ENCODE measurements at regions not wholly inside any gene's neighbourhood (a gene's known extent, or its start where the extent isn't known, plus 50 kb on each side); places are given as distances from the start of the nearest gene placed in this dataset.
"Not testable (repeated sequence)": the region's sequence is repeated elsewhere in the genome, so short reads cannot be mapped to it uniquely, and the experiment has no call there.

- TF ChIP-seq CTCF (IDR thresholded peaks at IDR 0.05), result no peak
- DNase-seq, result no peak
- no peak overlapping the region for H3K27ac ChIP-seq
- ATAC-seq, result no peak
- H3K27me3 ChIP-seq (ENCODE audit: low read depth), result no peaks in the 10 kb centered on the region
- intact Hi-C loops (cut with DNase I), result no loop called here
- H3K4me3 ChIP-seq, result no peak overlapping the region
- no peaks in the 10 kb centered on the region for H3K4me1 ChIP-seq
- H3K36me3 ChIP-seq, result no peaks in the 10 kb centered on the region
- no peaks in the 10 kb centered on the region for H3K9me3 ChIP-seq
Measured at GRCh38 chr20:22830138-22830537, 205.0 kb upstream of the SSTR4 start.

DNA sequence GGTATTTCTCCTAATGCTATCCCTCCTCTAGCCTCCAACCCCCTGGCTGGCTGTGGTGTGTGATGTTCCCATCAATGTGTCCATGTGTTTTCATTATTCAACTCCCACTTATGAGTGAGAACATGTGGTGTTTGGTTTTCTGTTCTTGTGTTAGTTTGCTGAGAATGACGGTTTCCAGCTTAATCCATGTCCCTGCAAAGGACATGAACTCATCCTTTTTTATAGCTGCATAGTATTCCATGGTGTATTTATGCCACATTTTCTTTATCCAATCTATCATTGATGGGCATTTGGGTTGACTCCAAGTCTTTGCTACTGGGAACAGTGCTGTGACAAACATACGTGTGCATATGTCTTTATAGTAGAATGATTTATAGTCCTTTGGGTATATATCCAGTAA lies 204.4 kb upstream of the SSTR4 start:
- H3K27ac ChIP-seq; H3K36me3 ChIP-seq; H3K27me3 ChIP-seq (ENCODE audit: low read depth); ATAC-seq; DNase-seq; H3K9me3 ChIP-seq; intact Hi-C loops (cut with DNase I); H3K4me3 ChIP-seq; H3K4me1 ChIP-seq: not testable (repeated sequence)

DNA sequence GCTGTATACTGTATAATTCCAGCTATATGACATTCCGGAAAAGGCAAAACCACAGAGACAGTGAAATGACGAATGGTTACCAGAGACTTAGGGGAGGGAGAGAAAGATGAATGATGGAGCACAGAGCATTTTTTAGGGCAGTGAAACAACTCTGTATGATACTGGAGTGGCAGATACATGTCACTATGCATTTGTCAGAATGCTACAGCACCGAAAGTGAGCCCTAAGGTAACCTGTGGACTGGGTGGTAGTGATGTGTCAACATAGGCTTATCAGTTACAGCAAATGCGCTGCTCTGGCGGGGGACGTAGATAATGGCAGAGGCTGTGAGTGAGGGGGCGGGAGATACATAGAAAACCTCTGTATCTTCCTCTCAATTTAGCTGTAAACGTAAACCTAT lies 201.3 kb upstream of the SSTR4 start:
- no peak for ATAC-seq
- intact Hi-C loops (cut with DNase I), result no loop called here
- no peak overlapping the region for H3K27ac ChIP-seq
- DNase-seq, result no peak
- no peaks in the 10 kb centered on the region for H3K36me3 ChIP-seq
- H3K4me1 ChIP-seq, result no peaks in the 10 kb centered on the region
- TF ChIP-seq CTCF (IDR thresholded peaks at IDR 0.05), result no peak
- no peaks in the 10 kb centered on the region for H3K27me3 ChIP-seq (ENCODE audit: low read depth)
- H3K9me3 ChIP-seq, result no peaks in the 10 kb centered on the region
- no peak overlapping the region for H3K4me3 ChIP-seq

- Histone ChIP-seq H3K27ac (no peak overlapping the region), H3K36me3 (no peaks in the 10 kb centered on the region), H3K27me3 (ENCODE audit: low read depth) (no peaks in the 10 kb centered on the region), H3K4me1 (no peaks in the 10 kb centered on the region), H3K4me3 (no peak overlapping the region), H3K9me3 (no peaks in the 10 kb centered on the region)
- TF ChIP-seq CTCF (IDR thresholded peaks at IDR 0.05), result no peak
- intact Hi-C loops (cut with DNase I), result no loop called here
- DNase-seq (no peak), ATAC-seq (no peak)
Measured at GRCh38 chr20:22834651-22835256, 200.4 kb upstream of the SSTR4 start.

DNA sequence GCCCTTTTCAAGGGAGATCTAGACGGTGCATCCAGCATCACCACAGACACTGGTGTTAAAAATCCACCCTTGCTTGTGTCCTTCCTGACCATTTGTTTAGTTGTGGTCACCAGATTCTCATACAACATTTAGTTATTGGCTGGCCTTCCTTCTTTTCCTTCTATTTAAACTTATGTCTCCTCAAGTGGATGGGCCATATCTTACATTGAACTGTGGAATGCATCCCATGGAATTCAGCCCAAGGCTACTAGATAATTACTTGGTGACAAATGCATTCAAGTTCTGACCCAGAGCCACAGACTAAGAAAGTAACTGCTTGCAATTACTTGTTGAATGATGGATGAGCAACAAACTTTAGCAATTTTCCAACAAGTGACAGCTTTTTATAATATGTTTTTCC lies 198.9 kb upstream of the SSTR4 start:
- Histone ChIP-seq H3K27me3 (ENCODE audit: low read depth) (no peaks in the 10 kb centered on the region), H3K4me3 (no peak overlapping the region), H3K9me3 (no peaks in the 10 kb centered on the region), H3K4me1 (peaks cover 6% of the 10 kb centered on the region), H3K27ac (no peak overlapping the region), H3K36me3 (no peaks in the 10 kb centered on the region)
- no peak for DNase-seq
- TF ChIP-seq CTCF (IDR thresholded peaks at IDR 0.05), result no peak
- intact Hi-C loops (cut with DNase I), result no loop called here
- no peak for ATAC-seq

- DNase-seq (no peak), ATAC-seq (no peak)
- intact Hi-C loops (cut with DNase I), result no loop called here
- TF ChIP-seq CTCF (IDR thresholded peaks at IDR 0.05), result no peak
- H3K27me3 ChIP-seq (ENCODE audit: low read depth), result no peaks in the 10 kb centered on the region
- H3K9me3 ChIP-seq, result no peaks in the 10 kb centered on the region
- H3K36me3 ChIP-seq, result no peaks in the 10 kb centered on the region
- H3K4me3 ChIP-seq, result no peak overlapping the region
- H3K27ac ChIP-seq, result no peak overlapping the region
- H3K4me1 ChIP-seq, result peaks cover 7% of the 10 kb centered on the region
Measured at GRCh38 chr20:22836877-22837276, 198.2 kb upstream of the SSTR4 start.

All from lower lobe of right lung (tissue), 2 donors.